ENCODE measurements at regions not wholly inside any gene's neighbourhood (a gene's known extent, or its start where the extent isn't known, plus 50 kb on each side); places are given as distances from the start of the nearest gene placed in this dataset.
"Not testable (repeated sequence)": the region's sequence is repeated elsewhere in the genome, so short reads cannot be mapped to it uniquely, and the experiment has no call there.

GRCh38 chr5:142398730-142399055 lies 73.9 kb upstream of the SPRY4 start:
- H3K27ac ChIP-seq = no peak overlapping the region
- no peaks in the 10 kb centered on the region for H3K4me1 ChIP-seq
- H3K4me3 ChIP-seq = no peak overlapping the region
- H3K27me3 ChIP-seq = no peaks in the 10 kb centered on the region
- intact Hi-C loops (cut with DNase I) = no loop called here
- ATAC-seq (no peak), DNase-seq (no peak)
- 80% methylated on average over 1 of the region's 3 CpGs for WGBS (ENCODE audit: insufficient coverage, low coverage, low lambda C conversion rate, missing lambda C conversion rate)
- no peaks in the 10 kb centered on the region for H3K9me3 ChIP-seq
- no peak for TF ChIP-seq POLR2A (IDR thresholded peaks at IDR 0.05)
- TF ChIP-seq CTCF (IDR thresholded peaks at IDR 0.05) = no peak
- no peaks in the 10 kb centered on the region for H3K36me3 ChIP-seq

GRCh38 chr5:142398011-142398729 lies 73.3 kb upstream of the SPRY4 start:
- WGBS (ENCODE audit: insufficient coverage, low coverage, low lambda C conversion rate, missing lambda C conversion rate) = 89% methylated on average over 11 of the region's 13 CpGs
- H3K27ac ChIP-seq; H3K9me3 ChIP-seq; H3K27me3 ChIP-seq; H3K36me3 ChIP-seq; intact Hi-C loops (cut with DNase I); H3K4me1 ChIP-seq; H3K4me3 ChIP-seq; ATAC-seq; DNase-seq: not testable (repeated sequence)

- ATAC-seq = no peak
- Histone ChIP-seq H3K36me3 (no peaks in the 10 kb centered on the region), H3K9me3 (no peaks in the 10 kb centered on the region), H3K27me3 (no peaks in the 10 kb centered on the region), H3K4me1 (no peaks in the 10 kb centered on the region), H3K4me3 (no peak overlapping the region), H3K27ac (no peak overlapping the region)
- intact Hi-C loops (cut with DNase I) = no loop called here
- TF ChIP-seq CTCF (IDR thresholded peaks at IDR 0.05) = no peak
- no peak for TF ChIP-seq POLR2A (IDR thresholded peaks at IDR 0.05)
- WGBS (ENCODE audit: insufficient coverage, low coverage, low lambda C conversion rate, missing lambda C conversion rate) = 82% methylated on average over 3 of the region's 3 CpGs
- no peak for DNase-seq
These were observed 72.4 kb upstream of the SPRY4 start for GRCh38 chr5:142397178-142397577.

- intact Hi-C loops (cut with DNase I) = no loop called here
- WGBS (ENCODE audit: insufficient coverage, low coverage, low lambda C conversion rate, missing lambda C conversion rate) = 81% methylated on average over 2 of the region's 2 CpGs
- Histone ChIP-seq H3K4me1 (no peaks in the 10 kb centered on the region), H3K27me3 (no peaks in the 10 kb centered on the region), H3K36me3 (no peaks in the 10 kb centered on the region), H3K9me3 (no peaks in the 10 kb centered on the region), H3K4me3 (no peak overlapping the region), H3K27ac (no peak overlapping the region)
- no peak for DNase-seq
- TF ChIP-seq POLR2A (IDR thresholded peaks at IDR 0.05) = no peak
- TF ChIP-seq CTCF (IDR thresholded peaks at IDR 0.05) = no peak
- ATAC-seq = no peak
These were observed 71.7 kb upstream of the SPRY4 start for GRCh38 chr5:142396436-142397038.

- DNase-seq = no peak
- intact Hi-C loops (cut with DNase I) = no loop called here
- no peak for ATAC-seq
- H3K9me3 ChIP-seq = no peaks in the 10 kb centered on the region
- H3K36me3 ChIP-seq = no peaks in the 10 kb centered on the region
- H3K27me3 ChIP-seq = no peaks in the 10 kb centered on the region
- H3K4me1 ChIP-seq = no peaks in the 10 kb centered on the region
- WGBS (ENCODE audit: insufficient coverage, low coverage, low lambda C conversion rate, missing lambda C conversion rate) = 64% methylated on average over 4 of the region's 4 CpGs
- TF ChIP-seq POLR2A (IDR thresholded peaks at IDR 0.05) (no peak), CTCF (IDR thresholded peaks at IDR 0.05) (no peak)
- no peak overlapping the region for H3K4me3 ChIP-seq
- H3K27ac ChIP-seq = no peak overlapping the region
These were observed 70.5 kb upstream of the SPRY4 start for GRCh38 chr5:142395334-142395733.

Data from right lobe of liver (tissue), 6 donors.